ENCODE measurements at regions not wholly inside any gene's neighbourhood (a gene's known extent, or its start where the extent isn't known, plus 50 kb on each side); places are given as distances from the start of the nearest gene placed in this dataset.
A peak's percentile ranks its signal among the peaks of the same experiment; 100 is the strongest.

DNA sequence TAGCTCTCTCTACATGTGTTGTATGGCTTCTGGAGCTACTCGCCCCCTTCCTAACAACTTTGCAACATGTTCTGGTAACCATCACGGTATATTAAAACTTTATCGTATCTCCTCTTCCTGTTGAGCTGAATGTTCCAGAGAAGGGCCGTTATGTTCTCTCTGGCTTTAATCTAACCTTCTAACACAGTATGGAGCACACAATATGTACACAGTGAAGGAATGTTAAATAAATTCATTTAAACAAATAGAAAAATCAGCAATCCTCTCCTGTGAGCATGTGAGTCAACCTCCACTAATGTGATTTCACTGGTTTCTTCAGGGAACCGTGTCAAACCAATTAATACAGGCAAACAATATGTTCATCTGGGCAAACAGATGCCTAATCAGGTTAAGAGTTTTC, 319.5 kb upstream of the OR4E1 start:
- intact Hi-C loops (cut with micrococcal nuclease; ENCODE audit: unreplicated experiment) = no loop called here
- Mint-ChIP-seq H3K9me3 (ENCODE audit: low read depth, unreplicated experiment) (no peaks in the 10 kb centered on the region), H3K4me3 (ENCODE audit: low read depth, unreplicated experiment) (no peak overlapping the region), H3K27me3 (ENCODE audit: unreplicated experiment) (peaks cover 78% of the 10 kb centered on the region), H3K27ac (ENCODE audit: unreplicated experiment) (no peak overlapping the region), H3K4me1 (ENCODE audit: low read depth, unreplicated experiment) (no peaks in the 10 kb centered on the region), H3K36me3 (ENCODE audit: insufficient read depth, unreplicated experiment) (no peaks in the 10 kb centered on the region)
- CTCF ChIA-PET = interaction anchor here (1.9 kb wide), 1 partner anchor 15 kb away, joined by 6 read pairs; no protein-coding TSS in a partner anchor
- DNase-seq = no peak
- TF ChIP-seq, protein P1, sequence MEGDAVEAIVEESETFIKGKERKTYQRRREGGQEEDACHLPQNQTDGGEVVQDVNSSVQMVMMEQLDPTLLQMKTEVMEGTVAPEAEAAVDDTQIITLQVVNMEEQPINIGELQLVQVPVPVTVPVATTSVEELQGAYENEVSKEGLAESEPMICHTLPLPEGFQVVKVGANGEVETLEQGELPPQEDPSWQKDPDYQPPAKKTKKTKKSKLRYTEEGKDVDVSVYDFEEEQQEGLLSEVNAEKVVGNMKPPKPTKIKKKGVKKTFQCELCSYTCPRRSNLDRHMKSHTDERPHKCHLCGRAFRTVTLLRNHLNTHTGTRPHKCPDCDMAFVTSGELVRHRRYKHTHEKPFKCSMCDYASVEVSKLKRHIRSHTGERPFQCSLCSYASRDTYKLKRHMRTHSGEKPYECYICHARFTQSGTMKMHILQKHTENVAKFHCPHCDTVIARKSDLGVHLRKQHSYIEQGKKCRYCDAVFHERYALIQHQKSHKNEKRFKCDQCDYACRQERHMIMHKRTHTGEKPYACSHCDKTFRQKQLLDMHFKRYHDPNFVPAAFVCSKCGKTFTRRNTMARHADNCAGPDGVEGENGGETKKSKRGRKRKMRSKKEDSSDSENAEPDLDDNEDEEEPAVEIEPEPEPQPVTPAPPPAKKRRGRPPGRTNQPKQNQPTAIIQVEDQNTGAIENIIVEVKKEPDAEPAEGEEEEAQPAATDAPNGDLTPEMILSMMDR (IDR thresholded peaks at IDR 0.05; ENCODE audit: unreplicated experiment) = no peak
- no TSS peak for BruUV-seq (replicated peaks)

DNA sequence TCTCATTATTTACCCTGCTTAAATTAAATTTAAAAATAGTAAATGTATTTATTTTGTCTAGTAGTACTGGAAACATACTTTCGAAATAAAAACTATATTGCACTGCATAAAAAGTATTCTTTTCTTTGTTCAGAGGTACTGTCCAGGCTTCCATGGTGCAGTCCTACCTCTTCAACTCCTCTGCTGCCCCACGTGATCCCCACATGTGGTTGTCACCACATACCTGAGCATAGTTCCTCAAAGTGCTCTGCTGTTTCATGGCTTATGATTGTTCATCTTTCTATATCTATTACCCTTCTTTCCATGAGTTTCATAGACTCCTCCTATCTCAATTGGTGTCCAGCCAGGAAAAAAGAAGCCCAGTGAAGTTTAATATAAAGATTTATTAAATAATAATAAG, 317.5 kb upstream of the OR4E1 start:
- H3K27me3 Mint-ChIP-seq (ENCODE audit: unreplicated experiment) = peaks cover 78% of the 10 kb centered on the region
- H3K36me3 Mint-ChIP-seq (ENCODE audit: insufficient read depth, unreplicated experiment) = no peaks in the 10 kb centered on the region
- no peak overlapping the region for H3K27ac Mint-ChIP-seq (ENCODE audit: unreplicated experiment)
- BruUV-seq (replicated peaks) = no TSS peak
- TF ChIP-seq, protein P1 (IDR thresholded peaks at IDR 0.05; ENCODE audit: unreplicated experiment) = no peak
- intact Hi-C loops (cut with micrococcal nuclease; ENCODE audit: unreplicated experiment) = no loop called here
- H3K4me1 Mint-ChIP-seq (ENCODE audit: low read depth, unreplicated experiment) = no peaks in the 10 kb centered on the region
- no peak overlapping the region for H3K4me3 Mint-ChIP-seq (ENCODE audit: low read depth, unreplicated experiment)
- no peaks in the 10 kb centered on the region for H3K9me3 Mint-ChIP-seq (ENCODE audit: low read depth, unreplicated experiment)
- DNase-seq = no peak
- CTCF ChIA-PET = interaction anchor here (0.7 to 1.5 kb wide), 4 partner anchors 8 to 121 kb away, joined by 3 to 7 read pairs (median 5); no protein-coding TSS in a partner anchor

DNA sequence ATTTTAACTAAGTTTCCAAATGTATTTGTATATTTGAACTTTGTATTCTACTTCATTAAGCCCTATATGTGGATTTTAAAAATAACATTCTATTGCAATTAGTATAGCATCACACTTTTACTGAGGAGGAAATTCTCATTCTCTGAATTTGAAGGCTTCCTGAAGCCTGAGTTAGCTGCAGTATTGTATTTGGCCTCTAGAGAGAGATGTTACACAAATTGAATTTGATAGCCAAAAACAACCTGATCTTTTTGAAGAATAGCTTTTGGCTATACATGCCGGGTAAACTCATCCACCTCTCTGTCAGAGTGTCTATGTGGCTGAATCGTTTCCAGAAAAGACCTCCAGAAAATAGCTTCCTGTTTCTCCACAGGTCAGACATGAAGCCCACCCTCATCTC, 316.5 kb upstream of the OR4E1 start:
- Mint-ChIP-seq H3K9me3 (ENCODE audit: low read depth, unreplicated experiment) (no peaks in the 10 kb centered on the region), H3K27me3 (ENCODE audit: unreplicated experiment) (peaks cover 73% of the 10 kb centered on the region), H3K36me3 (ENCODE audit: insufficient read depth, unreplicated experiment) (no peaks in the 10 kb centered on the region), H3K27ac (ENCODE audit: unreplicated experiment) (no peak overlapping the region), H3K4me3 (ENCODE audit: low read depth, unreplicated experiment) (no peak overlapping the region), H3K4me1 (ENCODE audit: low read depth, unreplicated experiment) (no peaks in the 10 kb centered on the region)
- CTCF ChIA-PET = interaction anchor here (1.2 to 1.5 kb wide), 3 partner anchors 9 to 12 kb away, joined by 3 to 7 read pairs (median 7); no protein-coding TSS in a partner anchor
- TF ChIP-seq, protein P1 (IDR thresholded peaks at IDR 0.05; ENCODE audit: unreplicated experiment) = peak; percentile 22
- no TSS peak for BruUV-seq (replicated peaks)
- no peak for DNase-seq
- intact Hi-C loops (cut with micrococcal nuclease; ENCODE audit: unreplicated experiment) = no loop called here

DNA sequence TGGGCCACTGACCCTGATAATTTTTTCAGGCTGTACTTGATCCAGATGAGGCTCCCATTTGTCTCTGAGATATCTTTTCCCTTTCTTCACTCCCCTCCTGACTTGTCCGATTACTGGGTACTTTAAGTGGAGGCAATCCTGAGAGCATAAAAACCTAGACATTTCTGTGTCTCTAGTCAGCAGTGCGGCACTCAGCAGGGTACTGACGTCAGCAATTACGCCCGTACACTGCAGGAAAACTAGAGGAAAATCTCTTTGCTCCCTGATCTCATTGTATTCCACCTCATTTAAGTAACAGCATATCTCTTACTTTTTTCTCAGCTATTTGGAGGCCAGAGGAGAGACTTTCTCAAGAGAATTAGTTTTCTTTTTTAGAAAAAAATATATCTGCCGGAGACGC, 315.5 kb upstream of the OR4E1 start:
- no peak for DNase-seq
- no TSS peak for BruUV-seq (replicated peaks)
- CTCF ChIA-PET = interaction anchor here (1.4 to 1.7 kb wide), 2 partner anchors 10 to 75 kb away, joined by 5 to 6 read pairs; no protein-coding TSS in a partner anchor
- intact Hi-C loops (cut with micrococcal nuclease; ENCODE audit: unreplicated experiment) = loop anchor here (5.0 kb wide), 1 partner anchor 77 kb away; no protein-coding TSS in a partner anchor
- H3K27ac Mint-ChIP-seq (ENCODE audit: unreplicated experiment) = no peak overlapping the region
- H3K36me3 Mint-ChIP-seq (ENCODE audit: insufficient read depth, unreplicated experiment) = no peaks in the 10 kb centered on the region
- no peak overlapping the region for H3K4me3 Mint-ChIP-seq (ENCODE audit: low read depth, unreplicated experiment)
- H3K27me3 Mint-ChIP-seq (ENCODE audit: unreplicated experiment) = peaks cover 63% of the 10 kb centered on the region
- H3K9me3 Mint-ChIP-seq (ENCODE audit: low read depth, unreplicated experiment) = no peaks in the 10 kb centered on the region
- H3K4me1 Mint-ChIP-seq (ENCODE audit: low read depth, unreplicated experiment) = no peaks in the 10 kb centered on the region
- TF ChIP-seq, protein P1 (IDR thresholded peaks at IDR 0.05; ENCODE audit: unreplicated experiment) = no peak

Measured in Calu3 (cell line).